GM18505 (cell line): ENCODE measurements at regions not wholly inside any gene's neighbourhood (a gene's known extent, or its start where the extent isn't known, plus 50 kb on each side); places are given as distances from the start of the nearest gene placed in this dataset.
"Not testable (repeated sequence)": the region's sequence is repeated elsewhere in the genome, so short reads cannot be mapped to it uniquely, and the experiment has no call there.

ENCODE experiments used
- ATAC-seq: cut with Tn5 transposase; IDR thresholded peaks from one replicate; pipeline ENCODE4 v1.9.1; 2021; ENCODE audit not compliant: unreplicated experiment
- POLR2A ChIP-seq: IDR thresholded peaks from 4 replicates; pipeline ENCODE4 v1.6.1; 2011; ENCODE audit warnings: borderline replicate concordance; ENCODE audit not compliant: insufficient read depth, insufficient read length; ENCODE audit errors: extremely low read depth

- no peak for ATAC-seq
- no peak for TF ChIP-seq POLR2A
Measured at GRCh38 chr4:134735901-134736300, 534.3 kb upstream of the PABPC4L start.

DNA sequence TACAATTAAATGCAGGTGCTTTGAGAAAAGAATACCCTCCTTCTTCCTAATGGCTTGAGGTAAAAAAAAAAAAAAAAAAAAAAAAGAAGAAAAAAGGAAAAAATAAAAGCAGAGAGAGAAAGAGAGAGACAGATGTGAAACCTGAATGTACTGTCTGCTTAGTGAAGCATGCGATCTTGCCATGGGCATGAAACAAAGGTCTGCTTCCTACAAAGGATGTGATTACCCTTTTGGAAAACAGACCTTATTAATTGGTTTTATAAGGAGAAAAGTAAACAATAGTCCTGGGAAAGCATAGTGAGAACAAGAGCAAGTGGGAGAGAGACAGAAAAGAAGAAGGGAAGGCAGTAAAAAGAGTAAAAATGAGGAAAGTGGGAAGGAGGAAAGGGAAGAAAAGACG lies 526.1 kb upstream of the PABPC4L start:
- no peak for TF ChIP-seq POLR2A
- no peak for ATAC-seq

DNA sequence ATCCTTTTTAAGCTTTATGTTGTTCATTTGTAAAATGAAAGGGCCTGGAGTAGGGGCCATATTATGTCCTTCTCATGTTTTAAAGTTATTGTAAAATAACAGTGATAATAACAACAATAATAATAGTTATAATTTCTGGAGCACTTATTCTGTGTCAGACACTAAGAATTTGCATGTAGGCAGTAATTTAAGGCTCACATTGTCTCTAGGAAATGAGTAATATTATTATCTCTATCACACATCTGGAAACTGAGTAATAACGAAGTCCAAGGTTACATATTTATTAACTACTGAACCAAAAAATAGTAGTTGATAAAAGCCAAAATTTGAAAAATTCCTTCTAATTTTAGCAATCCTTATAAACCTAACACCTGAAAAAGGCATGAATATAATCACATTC lies 520.7 kb upstream of the PABPC4L start:
- ATAC-seq, result no peak
- TF ChIP-seq POLR2A, result no peak

- no peak for ATAC-seq
- TF ChIP-seq POLR2A, result no peak
Measured at GRCh38 chr4:134720030-134720429, 518.4 kb upstream of the PABPC4L start.

- no peak for TF ChIP-seq POLR2A
- no peak for ATAC-seq
Measured at GRCh38 chr4:134708616-134709015, 507.0 kb upstream of the PABPC4L start.

DNA sequence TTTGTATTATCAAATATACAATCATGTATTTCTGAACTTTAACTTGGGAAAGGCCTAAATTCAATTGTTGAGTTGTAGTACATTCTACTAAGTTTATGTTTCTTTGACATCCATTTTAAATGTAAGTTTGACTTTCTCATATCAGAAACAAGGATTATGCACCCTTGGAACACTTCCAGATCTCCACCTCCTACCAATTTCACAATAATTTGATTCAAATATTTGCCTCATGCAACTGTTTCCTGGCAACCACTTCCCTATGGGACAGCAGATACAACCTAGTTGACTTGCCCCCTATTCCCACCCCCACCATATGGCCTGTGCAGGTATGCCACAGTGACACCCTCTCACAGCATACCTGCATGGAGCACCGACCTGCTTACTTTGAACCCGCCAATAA lies 506.4 kb upstream of the PABPC4L start:
- no peak for ATAC-seq
- TF ChIP-seq POLR2A, result no peak

DNA sequence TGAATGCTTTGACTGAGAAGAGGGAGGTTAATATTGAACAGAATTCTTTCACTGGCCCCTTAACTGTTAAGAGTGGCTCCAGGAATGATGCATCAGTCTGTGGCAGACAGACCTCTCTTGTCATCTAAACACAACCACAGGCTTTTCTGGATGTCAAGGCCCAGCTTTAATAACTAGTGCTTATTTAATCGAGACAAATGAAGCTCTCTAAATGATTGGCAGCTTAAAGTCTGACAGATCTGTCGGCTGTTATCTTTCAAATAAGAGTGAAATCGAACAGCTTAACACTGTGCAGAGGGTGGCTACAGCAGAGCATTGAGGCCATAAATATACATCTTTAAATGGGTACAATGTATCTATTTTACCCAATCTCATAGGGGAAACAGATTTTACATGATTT lies 500.8 kb upstream of the PABPC4L start:
- no peak for TF ChIP-seq POLR2A
- no peak for ATAC-seq

- TF ChIP-seq POLR2A, result no peak
Measured at GRCh38 chr4:134700251-134700650, 498.7 kb upstream of the PABPC4L start.

GRCh38 chr4:134698831-134699230 lies 497.2 kb upstream of the PABPC4L start:
- ATAC-seq, result not testable (repeated sequence)

More at GRCh38 chr4:134700251-134700650, 498.7 kb upstream of the PABPC4L start:
- ATAC-seq, result no peak

DNA sequence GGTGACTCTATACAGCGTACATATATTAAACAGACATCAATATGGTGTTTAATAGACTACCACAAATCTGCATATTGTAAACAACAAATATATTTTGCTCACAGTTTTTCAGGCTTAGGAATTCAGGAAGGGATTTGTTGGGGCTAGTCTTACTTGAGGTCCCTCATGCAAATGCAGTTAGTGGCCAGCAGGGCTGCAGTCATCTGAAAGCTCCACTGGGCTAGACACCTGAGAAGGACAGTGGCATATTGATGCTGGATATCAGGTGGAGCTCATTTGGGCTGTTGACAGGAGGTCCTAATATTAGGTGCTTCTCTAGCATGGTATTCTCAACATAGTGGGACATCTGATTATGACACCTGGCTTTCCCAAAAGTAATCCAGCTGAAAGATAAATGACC lies 493.8 kb upstream of the PABPC4L start:
- ATAC-seq, result no peak
- TF ChIP-seq POLR2A, result no peak

DNA sequence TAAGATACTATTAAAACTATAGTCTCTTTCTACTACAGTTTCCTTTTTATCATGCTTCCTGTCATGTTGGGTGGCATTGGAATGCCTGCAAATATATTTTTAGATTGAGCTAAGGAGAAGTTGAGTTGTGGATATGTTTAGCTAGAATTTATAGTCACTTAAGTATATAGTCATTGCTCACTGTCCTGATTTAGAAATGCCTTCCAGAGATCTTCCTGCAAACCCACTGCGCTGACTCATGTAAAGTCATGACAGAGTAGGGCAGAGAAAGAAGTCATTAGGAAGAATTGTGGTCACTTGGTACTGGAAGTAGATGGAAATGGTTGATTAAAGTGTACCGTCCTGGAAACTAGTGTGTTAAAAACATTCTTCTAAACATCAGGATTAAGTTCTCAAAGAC lies 490.3 kb upstream of the PABPC4L start:
- no peak for TF ChIP-seq POLR2A
- ATAC-seq, result no peak

- no peak for ATAC-seq
- no peak for TF ChIP-seq POLR2A
Measured at GRCh38 chr4:134687646-134688628, 486.3 kb upstream of the PABPC4L start.

DNA sequence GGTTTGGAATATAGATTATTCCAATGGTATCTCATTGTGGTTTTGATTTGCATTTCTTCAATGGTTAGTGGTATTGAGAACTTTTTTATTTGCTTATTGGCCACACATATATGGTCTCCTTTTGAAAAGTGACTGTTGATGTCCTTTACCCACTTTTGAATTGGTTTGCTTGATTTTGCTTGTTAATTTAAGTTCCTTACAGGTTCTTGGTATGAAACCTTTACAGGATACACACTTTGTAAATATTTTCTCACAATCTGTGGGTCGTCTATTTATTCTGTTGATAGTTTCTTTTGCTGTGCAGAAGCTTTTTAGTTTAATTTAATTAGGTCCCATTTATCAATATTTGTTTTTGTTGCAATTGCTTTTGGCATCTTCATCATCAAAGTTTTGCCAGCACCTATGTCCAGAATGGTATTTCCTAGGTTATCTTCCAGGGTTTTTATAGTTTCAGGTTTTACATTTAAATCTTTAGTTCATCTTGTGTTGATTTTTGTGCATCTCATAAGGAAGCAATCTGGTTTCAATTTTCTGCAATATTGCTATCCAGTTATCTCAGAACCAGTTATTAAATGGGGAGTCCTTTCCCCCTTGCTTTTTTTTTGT lies 475.7 kb upstream of the PABPC4L start:
- TF ChIP-seq POLR2A, result no peak
- no peak for ATAC-seq

DNA sequence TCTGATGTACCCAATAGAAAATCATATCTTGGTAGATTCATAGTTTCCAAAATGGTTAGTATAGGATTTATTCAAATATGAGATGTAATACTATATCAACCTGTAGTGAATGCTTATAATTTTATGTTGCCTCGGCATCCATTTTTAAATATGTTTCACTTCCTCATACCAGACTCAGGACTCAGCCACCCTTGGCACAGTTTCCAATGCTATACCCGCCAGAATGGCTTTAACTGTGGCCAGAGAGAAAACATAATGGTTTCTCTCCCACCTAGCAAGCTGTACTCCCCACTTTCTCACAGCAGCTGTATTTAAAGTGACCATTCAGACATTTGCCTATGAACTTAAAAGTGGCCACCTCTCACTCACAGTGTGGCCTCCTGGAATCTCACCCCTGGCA lies 466.6 kb upstream of the PABPC4L start:
- ATAC-seq, result no peak
- TF ChIP-seq POLR2A, result no peak
